ENCODE measurements at regions not wholly inside any gene's neighbourhood (a gene's known extent, or its start where the extent isn't known, plus 50 kb on each side); places are given as distances from the start of the nearest gene placed in this dataset.

DNA sequence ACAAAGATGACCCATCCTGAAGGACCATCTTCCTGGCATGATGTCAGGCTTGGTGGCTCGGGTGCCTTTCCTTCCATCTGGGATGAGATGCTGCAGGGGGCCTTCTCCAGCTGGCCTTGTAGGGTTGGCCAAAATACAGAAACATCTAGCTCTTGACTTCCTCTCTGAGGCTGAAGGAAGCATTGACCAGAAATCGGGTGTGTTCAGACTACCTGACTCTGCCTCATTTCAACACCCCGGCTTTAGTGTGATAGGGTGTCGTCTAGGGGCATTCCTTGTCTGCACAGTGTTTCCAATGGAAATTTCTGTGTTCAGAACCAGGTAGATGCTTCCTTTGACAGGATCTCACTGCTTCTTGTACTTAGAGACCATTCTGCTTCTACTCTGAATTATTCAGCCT is 115.7 kb upstream of the SPRED2 start:
- no peak overlapping the region for H3K27ac ChIP-seq
- no peak for TF ChIP-seq ZFX (IDR thresholded peaks at IDR 0.05)
- TF ChIP-seq, protein P1, sequence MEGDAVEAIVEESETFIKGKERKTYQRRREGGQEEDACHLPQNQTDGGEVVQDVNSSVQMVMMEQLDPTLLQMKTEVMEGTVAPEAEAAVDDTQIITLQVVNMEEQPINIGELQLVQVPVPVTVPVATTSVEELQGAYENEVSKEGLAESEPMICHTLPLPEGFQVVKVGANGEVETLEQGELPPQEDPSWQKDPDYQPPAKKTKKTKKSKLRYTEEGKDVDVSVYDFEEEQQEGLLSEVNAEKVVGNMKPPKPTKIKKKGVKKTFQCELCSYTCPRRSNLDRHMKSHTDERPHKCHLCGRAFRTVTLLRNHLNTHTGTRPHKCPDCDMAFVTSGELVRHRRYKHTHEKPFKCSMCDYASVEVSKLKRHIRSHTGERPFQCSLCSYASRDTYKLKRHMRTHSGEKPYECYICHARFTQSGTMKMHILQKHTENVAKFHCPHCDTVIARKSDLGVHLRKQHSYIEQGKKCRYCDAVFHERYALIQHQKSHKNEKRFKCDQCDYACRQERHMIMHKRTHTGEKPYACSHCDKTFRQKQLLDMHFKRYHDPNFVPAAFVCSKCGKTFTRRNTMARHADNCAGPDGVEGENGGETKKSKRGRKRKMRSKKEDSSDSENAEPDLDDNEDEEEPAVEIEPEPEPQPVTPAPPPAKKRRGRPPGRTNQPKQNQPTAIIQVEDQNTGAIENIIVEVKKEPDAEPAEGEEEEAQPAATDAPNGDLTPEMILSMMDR (conservative IDR thresholded peaks at IDR 0.05), result no peak

DNA sequence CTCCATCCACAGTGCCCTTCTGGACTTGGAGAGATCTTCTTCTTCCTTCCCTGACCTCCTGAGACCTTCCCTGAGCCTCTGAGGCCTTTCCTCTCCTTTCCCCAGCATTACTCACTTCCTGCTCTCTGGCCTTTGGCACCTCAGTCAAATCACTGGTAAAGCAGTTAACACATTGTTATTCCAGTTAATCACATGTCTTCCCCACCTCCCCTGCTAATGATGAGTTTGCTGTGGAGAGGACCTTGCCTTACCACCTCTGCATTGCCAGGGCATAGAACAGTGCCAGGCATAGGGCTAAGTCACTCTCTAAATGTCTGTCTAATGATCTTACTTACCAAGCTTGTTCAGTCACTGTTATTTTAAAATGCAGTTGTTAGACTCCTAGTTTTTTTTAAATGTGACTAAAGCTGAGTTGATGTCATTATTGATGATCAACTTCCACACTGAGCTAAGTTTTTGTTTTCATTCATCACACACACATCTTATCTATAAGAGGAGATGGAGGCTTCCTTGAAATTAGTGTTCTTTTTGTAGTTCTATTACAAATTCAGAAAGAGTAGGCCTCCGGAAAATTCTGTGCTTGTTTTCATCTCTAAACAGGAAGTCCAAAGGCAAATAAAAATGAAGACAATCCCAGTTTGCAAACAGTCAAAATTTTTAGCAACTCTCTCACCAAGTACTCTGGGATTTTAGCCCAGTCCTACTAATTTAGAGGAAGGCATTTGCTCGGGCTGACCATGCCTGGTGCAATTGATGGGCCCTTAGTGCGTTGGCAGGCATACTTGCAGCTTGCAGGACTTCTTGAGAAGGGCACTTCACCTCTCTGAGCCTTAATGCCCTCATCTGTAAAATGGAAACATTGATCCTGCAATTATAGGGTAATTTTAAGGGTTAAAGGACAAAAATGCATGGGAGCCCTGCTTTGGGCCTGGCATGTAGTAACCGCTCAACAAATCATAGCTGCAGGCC is 113.7 kb upstream of the SPRED2 start:
- no peak overlapping the region for H3K27ac ChIP-seq

DNA sequence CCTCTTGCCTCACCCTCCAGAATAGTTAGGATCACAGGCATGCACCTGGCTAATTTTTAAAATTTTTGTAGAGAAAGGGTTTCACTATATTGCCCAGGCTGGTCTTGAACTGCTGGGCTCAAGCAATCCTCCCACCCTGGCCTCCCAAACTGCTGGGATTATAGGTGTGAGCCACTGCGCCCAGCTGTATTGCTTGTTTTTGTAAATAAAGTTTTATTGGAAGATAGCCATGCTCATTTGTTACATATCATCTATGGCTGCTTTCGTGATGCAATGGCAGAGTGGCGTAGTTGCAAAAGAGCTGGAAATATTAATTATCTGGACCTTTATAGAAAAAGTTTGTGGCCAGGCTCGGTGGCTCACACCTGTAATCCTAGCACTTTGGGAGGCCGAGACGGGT is 109.4 kb upstream of the SPRED2 start:
- TF ChIP-seq, protein P1 (conservative IDR thresholded peaks at IDR 0.05), result no peak
- TF ChIP-seq ZFX (IDR thresholded peaks at IDR 0.05), result no peak

More for the DNA sequence above, 113.7 kb upstream of the SPRED2 start:
- TF ChIP-seq ZFX (IDR thresholded peaks at IDR 0.05), result no peak
- TF ChIP-seq, protein P1 (conservative IDR thresholded peaks at IDR 0.05), result no peak

DNA sequence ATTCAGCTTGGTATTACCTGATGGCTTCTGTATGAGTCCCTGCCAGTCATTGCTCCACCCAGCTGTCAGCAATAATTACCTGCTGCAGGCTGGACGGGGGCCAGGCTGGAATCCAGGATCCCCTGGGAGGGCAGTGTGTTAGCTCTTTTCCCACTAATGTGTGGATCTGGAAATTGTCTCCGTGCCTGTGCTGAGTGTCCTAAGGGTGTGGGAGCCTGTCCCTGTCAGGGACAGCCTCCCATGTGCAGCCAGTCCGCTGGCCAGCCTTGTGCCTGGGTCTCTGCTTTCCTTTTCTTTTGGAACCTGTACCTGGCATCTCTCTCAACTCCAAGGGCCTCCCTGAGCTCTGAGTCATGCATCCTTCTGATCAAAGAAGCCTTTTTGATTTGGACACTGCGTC is 107.2 kb upstream of the SPRED2 start:
- no peak for TF ChIP-seq ZFX (IDR thresholded peaks at IDR 0.05)
- TF ChIP-seq, protein P1 (conservative IDR thresholded peaks at IDR 0.05), result no peak
- no peak overlapping the region for H3K27ac ChIP-seq

More for the DNA sequence above, 109.4 kb upstream of the SPRED2 start:
- no peak overlapping the region for H3K27ac ChIP-seq

DNA sequence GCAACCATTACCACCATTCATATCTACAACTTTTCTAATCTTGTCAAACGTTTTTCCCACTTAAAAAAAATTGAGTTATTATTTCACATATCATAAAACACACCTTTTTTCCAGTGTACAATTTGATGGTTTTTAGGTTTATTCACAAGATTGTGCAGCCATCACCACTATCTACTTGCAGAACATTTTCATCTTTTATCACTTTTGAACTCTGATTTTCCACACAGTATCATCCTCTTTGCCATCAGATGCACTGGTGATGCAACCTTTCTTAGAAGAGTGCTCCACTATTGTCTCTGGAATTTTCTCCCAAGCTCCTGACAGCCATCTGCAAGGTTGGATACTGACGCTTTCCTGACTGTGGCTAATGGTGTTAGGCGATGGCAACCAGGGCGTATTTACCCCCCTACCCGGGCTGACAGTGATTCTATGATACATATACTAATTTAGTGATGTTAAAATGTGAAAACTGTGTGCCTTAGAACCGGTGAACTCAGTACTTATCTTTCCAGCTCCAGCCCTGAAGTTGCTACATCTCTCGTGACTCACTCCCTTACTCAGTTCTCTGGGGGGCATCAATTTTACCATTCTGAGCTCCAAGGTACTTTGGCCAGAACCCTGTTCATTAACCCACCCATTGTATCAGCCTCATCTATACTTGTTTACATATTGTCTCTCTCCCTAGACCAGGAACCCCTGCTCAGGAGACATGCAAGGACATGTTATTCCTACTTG is 105.4 kb upstream of the SPRED2 start:
- no peak overlapping the region for H3K27ac ChIP-seq
- TF ChIP-seq ZFX (IDR thresholded peaks at IDR 0.05), result no peak
- TF ChIP-seq, protein P1 (conservative IDR thresholded peaks at IDR 0.05), result no peak

DNA sequence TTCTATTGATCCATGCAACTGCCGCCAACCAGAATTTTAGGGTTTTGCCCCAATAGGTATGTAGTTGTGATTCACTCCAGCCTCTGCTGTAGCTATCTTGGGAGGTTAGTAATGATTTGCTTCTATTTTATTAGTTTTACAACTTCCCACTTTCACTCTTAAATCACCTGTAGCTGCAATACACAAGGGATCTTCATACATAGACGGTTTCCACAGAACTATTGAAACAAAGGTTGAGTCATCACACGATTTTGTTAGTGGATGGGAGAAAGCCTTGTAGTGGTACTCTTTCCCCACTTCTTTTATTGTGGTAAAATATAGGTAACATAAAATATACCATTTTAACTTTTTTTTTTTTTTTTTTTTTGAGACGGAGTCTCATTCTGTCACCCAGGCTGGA is 104.2 kb upstream of the SPRED2 start:
- H3K27ac ChIP-seq, result no peak overlapping the region
- no peak for TF ChIP-seq ZFX (IDR thresholded peaks at IDR 0.05)
- TF ChIP-seq, protein P1 (conservative IDR thresholded peaks at IDR 0.05), result no peak

DNA sequence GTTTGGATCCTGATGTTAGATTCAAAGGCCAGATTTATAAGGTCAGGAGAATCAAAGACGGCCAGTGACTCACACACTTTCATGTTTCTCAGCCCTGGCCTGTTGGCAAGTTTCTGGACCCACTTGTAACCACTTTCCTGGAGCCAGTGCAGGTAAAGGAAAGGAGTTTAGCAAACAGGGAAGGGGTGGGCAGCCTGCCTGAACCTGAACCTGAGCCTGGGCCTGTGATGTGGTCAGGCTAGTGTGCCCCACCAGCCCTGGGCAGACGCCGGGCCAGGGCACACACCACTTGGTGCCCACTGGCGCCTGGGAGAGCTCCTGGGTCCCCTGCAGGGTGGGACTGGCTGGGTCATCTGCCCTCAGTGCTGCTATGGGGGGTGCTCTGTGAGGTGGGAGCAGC is 100.5 kb upstream of the SPRED2 start:
- no peak overlapping the region for H3K27ac ChIP-seq
- TF ChIP-seq, protein P1 (conservative IDR thresholded peaks at IDR 0.05), result no peak
- no peak for TF ChIP-seq ZFX (IDR thresholded peaks at IDR 0.05)

Data from C4-2B (cell line).